Stimulated activated CD8-positive, alpha-beta memory T cell treated with anti-CD3 and anti-CD28 coated beads, Interleukin-15, amount 100 ng/mL, for 48 hours (primary cell): ENCODE measurements at regions not wholly inside any gene's neighbourhood (a gene's known extent, or its start where the extent isn't known, plus 50 kb on each side); places are given as distances from the start of the nearest gene placed in this dataset.

Experiments
- DNase-seq, 2 donors: peaks; one replicate each; pipeline ENCODE4 v3.0.0-alpha.2; 2020; ENCODE audit warnings: low read depth in 2 of 2

DNA sequence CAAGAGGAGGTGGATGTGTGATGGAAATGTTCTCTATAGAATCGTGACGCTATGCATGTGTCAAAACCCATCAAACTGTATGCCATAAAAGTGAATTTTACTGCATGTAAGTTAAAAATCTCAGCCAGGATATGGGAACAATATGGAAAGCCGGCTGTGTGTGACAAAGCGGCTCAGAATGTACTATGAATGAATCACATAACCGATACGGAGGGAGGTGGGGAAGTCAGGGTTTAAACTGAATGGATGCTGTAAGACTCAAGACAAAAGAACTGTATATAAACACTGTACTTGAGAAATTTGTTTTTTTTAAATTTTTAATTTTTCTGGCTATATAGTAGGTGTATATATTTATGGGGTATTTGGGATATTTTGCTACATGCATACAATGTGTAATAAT lies 111.6 kb upstream of the PDE4B start:
- DNase-seq = no peak

DNA sequence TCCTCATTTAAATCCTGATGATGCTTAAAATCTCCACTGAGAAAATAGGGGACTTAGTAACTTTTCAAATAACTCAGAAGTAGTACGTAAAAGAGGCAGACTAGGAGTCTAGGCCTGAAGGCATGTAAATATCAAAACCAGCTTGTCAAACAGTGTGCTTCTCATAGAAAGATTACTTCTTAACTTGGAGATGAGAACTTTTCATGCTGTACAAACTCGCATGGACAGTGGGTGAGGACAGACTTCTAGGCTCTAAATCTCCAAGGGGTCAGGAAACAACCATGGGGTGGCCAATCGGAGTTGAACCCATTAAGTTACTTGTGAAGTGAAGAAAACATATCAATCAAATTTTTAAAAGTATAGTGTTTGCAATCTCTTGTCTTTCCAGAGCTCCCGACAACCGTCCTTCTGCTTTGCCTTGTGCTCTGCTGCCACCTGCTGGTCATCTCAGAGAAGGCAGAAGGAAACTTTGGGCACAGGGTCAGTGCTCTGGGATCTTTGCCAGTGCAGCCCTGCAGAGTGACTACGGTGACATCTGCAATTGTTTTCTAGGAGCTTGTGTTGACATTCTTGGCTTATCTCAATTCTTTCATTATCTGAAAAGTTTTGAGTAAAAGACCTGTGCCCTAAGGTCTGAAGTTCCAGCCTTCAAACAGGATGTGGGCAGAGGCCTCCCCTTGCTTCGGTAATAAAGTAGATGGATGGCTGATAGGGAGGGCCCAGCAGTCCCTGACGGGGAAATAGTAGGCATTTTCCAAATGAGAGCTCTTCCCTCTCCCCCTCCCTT lies 105.1 kb upstream of the PDE4B start:
- DNase-seq = peak; percentile 40 to 47

DNA sequence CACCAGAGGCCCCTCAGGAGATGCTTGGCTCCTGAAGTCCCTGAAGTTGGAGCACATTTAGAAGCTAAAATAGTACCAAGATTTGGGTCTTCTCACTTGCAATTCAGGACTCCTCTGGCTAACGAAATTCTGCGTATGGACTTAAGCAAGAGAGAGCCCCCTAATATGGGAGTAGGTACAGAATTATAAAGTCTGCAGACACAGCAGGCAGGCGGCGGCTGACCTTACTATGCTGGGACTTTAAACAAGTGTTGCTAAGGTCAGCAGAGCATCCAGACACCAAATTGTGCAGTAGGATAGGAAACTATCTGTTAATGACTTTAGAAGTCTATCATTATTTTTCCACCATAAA lies 104.5 kb upstream of the PDE4B start:
- no peak for DNase-seq

DNA sequence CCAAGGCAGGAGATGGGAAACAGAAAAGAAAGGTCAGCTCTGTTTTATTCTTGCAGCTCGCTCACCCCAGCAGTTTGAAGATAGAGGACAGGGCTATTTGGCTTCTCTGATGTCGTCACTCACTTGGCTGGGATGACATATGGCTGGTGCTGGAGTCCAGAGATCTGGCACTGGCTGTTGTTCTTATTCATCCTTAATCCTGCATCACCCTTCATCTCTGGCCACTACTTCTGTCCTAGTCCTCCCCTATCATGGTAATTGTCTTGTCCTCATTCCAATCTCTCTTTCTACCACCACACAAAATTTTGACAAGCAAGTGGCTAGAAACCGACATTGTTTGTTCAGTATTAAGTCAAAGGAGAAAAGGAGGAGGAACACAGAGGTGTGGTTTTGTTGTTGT lies 103.8 kb upstream of the PDE4B start:
- no peak for DNase-seq

DNA sequence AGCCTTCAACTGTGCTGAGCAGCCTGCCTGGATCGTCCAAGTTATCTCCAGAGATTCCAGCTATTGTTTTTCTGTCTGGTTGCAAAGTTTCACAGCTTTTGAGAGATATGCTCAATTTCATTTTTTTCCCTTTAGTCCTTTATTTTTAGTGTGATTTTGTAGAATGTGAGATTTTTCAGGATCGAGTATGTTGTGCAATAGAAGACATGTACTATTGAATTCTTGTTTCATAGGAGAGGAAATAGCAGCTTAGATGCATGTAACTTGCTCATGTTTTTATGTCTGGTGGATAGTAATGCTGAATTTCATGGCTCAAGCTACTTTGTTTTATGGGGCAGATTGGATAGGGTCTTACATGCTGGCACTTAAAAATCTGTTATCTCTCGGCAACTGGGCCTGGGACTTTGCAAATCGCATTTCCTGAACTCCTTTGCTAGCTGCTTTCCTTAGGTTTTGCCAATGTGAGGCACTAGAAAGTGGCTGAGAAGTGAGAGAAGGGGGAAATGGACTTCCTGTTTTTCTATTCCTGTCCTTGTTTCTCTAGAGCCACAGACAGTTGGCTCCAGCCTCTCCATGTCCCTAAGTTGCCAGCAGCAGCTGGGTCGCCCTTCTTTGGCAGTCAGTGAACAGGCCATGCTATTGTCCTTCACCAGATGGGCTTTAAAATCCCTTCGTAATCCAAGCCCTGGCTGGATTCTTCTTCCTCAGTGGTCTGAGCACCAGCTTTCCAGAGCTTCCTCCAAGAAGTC lies 101.4 kb upstream of the PDE4B start:
- no peak for DNase-seq

DNA sequence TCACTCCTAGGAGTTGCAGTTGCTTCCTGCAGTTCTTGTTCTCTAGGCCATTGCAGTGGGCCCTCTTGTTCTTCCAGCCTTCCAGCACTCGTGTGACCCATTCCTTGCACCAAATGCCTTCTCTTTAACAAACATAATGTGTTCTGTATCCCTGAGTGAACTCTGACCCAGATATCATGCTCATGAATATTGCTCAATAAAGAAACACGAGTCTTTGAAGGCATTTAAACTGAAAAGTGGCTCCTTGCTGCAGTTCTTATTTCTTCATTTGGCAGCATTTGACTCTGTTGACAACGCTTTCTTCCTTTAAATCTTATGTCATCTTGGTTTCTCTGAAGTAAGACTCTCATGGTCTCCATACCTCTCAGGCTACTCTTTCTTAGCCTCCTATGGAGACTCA lies 100.7 kb upstream of the PDE4B start:
- DNase-seq = no peak

DNA sequence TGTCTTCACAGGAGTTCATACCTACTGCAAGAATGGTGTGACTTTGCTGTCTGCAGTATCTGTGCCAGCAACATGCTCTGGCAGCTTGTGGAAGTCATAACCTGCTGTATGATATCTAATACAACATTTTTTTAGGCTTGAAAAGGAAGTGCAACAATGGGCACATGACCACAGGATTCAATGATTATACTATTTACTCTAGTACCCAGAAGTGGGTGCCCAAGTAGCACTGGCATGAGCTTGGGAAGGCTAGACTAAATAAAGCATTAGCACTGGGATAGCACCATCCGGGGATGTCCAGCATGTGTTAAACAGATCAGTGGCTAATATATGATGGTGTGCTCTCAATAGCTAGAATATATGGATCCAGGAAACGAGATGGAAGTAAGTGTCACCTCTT lies 98.6 kb upstream of the PDE4B start:
- no peak for DNase-seq

DNA sequence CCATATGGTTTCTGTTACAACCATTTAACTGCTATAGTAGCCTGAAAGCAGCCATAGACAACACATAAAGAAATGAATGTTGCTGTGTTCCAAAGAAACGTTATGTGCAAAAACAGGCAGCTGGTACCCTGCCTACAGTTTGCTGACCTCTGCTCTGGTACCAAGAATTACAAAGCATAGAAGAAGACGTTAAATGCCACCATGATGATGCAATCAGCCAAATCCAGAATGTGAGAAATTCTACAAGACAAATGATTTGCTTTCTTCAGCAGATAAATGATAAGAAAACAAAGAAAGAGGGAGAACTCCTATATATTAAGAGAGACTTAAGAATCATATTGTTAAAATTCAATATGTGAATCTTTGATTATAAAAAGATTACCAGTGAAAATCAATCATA lies 97.8 kb upstream of the PDE4B start:
- DNase-seq = no peak

DNA sequence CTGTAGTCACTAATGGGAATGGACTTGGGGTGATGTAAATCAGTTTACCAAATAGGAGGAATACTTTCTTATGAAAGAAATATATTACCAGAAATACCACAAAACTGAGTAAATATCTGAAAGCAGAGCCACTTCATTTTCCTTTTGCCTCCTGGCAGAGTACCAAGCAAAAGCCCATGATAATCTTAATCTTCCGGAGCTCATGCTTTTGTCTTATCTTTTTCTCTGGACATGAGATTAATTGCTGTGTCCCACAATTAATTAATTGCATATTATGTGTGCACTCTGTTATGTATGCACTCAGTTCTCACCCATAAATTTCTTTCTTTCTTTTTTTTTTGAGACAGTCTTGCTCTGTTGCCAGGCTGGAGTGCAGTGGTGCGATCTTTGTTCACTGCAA lies 94.1 kb upstream of the PDE4B start:
- no peak for DNase-seq

DNA sequence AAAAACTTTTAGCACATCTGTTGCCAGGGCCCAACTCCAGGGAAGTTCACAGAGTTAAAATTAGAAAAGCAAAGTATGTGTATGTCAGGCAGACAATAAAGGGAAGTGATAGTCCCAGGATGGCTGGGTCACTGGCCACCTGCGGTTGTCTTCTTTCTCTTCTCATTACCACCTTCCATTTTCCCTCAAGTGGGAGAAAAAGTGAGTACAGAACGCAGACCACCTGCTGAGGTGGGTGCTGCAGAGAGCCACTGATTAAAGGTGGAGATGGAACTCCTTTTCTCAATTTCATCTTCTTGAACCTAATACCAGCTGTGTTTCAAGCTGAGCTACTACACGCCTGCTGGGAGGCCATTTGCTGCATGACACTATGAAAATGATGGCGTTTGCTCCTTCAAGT lies 88.8 kb upstream of the PDE4B start:
- no peak for DNase-seq

DNA sequence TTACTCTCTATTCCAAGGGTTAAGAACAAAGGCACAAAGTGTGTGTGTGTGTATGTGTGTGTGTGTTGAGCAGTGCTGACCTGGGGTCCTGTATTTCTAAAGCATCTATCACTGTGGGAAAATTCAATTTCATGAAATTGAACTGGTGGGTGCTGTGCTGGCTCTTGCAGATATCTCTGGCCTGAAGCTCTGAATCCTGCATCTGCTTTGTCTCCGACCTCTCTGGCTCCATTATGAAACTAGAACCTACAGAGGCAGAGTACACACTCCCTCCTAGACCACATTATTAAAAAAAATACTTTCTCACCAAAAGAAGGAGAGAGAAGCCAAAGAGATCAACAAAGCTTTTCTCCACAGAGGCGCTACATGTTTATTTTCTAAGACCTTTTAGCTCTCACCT lies 88.4 kb upstream of the PDE4B start:
- DNase-seq = no peak

DNA sequence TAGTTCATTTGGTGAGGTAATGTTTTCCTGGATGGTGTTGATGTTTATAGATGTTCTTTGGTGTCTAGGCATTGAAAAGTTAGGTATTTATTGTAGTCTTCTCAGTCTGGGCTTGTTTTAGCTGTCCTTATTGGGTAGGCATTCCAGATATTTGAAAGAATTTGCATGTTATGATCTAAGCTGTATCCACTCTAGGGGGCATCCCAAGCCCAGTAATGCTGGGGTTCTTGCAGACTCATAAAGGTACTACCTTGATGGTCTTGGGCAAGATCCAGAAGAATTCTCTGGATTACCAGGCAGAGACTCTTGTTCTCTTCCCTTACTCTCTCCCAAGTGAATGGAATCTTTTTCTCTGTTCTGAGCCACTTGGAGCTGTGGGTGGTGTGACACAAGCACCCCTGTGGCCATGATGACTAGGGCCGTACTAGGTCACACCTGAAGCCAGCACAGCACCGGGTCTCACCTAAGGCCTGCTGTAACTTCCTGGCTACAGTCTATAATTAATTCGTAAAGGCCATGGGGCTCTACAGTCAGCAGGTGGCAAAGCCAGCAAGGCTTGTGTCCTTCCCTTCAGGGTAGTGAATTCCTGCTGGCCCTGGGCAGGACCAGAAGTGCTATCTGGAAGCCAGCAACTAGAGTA lies 74.8 kb upstream of the PDE4B start:
- no peak for DNase-seq

DNA sequence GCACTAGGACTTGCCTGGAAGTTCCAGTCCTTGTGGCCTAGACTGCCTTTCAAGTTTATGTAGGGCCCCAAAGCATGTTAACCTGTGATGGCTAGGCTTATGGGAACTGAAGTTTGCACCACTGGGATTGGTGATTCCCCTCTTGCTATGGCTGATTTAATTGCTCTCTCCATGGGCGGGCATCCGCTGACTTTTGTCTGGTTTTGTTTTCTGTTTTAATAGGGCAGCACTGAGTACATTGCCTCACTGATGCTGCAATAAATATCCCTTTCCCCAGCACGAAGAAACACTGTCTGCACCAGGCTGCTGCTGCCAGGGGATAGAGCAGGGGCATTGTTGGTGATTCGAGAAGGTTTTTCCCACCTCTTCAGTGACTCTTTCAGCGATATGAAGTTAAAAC lies 73.3 kb upstream of the PDE4B start:
- no peak for DNase-seq

DNA sequence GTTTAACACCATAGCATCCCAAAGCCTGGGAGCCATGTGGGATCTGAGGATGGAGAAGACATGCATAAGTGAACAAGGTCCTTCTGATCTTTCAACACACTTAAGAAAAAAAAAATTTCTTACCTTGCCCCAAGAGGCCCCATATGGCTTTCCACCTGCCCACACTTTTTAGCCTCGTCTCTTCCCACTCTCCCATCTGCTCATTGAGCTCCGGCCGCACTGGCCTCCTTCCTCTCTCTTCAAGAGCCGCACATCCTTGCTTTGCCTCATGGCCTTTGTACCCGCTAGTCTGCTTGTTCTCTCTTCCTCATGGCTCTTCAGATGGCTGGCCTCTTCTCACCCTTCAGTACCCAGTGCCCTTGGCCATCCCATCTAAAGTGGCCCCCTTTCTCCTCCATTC lies 70.2 kb upstream of the PDE4B start:
- no peak for DNase-seq

DNA sequence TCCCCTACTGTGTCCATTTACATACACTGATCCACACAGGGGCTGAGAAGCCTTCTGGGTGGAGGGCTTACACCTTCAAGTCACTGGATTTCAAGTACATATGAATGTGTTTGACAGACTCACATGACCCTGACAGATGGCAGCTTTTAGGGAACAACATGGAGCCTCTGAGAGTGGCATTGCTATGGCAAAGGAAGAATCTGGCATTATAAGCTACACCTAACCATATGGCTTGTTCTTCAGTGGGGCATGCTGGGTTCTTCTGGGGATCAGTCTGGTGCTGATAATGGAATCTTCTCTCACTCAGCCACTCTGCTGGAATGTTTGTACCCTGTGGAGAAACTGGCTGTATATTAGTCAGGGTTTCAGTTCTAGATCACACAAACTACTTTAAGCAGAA lies 68.5 kb upstream of the PDE4B start:
- DNase-seq = no peak

DNA sequence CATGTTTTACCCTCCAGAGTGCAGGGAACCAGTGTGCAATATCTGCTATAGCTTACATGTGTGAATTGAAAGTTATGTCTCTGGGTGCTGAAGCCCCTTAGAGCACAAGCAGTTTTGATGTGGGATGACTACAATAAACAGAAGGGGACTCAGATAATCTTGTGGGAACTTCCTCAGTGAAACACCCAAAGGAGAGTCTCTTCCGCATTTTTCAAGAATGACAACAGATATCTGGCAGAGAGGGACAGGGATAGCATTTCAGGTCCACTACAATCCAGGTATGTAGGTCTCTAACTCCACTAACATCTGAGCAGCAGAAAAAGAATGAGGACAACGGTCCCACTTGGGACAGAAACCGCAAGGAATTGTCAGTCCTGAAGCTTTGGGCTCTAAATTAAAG lies 67.6 kb upstream of the PDE4B start:
- DNase-seq = no peak

DNA sequence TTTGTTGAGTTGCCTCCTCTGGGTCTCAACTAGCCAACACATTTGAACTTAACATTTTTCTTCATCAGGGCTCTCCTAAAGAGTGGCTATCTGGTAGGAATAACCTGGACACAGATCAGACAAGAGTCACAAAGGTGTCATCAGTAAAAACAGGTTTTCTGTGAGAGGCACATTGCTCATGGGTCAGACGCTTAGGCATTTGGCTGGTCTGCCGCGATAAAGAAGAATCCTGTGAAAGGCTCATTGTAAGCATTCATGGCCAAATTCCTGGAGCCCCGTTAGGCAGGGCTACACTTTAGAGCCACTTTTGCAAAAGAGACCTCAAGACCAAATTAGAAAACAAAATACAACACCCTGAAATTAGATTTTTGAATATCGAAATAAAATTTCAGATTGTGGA lies 64.2 kb upstream of the PDE4B start:
- no peak for DNase-seq

DNA sequence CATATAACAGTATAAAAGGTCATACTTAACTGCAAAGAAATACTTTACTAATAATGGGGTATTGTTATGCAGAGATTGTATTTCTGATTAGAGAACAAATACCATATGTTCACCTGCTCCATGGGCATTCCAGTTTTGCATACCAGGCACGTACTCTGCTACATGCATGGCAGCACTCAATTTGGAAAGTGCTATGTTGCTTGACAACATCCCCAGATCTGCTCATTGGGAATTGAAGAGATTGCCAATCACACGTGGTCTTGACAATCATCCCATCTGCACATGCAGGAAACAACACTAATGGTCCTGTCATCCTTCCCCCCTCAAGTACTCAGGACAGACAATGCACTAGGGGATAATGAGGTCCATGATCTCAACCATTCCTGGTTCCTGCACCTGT lies 63.4 kb upstream of the PDE4B start:
- no peak for DNase-seq

DNA sequence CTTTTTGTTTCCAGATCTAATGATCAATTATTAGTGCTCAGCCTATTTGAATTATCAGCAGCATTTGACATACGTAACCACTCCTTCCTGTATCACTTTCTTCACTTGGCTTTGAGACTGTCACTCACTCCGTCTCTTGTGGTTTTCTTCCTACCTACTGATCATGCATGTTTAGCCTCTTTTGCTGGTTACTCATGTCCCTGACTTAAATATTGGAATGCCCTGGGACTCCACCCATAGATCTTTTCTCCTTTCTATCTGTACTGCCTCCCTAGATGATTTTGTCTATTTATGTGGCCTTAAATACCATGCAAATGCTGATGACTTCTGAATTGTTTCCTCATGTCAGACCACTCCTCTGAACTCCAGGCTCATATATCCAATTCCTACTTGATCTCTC lies 57.7 kb upstream of the PDE4B start:
- no peak for DNase-seq

DNA sequence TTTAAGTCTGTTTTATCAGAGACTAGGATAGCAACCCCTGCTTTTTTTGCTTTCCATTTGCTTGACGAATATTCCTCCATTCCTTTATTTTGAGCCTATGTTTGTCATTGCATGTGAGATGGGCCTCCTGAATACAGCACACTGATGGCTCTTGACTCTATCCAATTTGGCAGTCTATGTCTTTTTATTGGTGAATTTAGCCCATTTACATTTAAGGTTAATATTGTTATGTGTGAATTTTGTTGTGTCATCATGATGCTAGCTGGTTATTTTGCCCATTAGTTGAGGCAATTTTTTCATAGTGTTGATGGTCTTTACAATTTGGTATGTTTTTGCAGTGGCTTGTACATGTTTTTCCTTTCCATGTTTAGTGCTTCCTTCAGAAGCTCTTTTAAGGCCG lies 50.7 kb upstream of the PDE4B start:
- DNase-seq = no peak
